Caco-2 (cell line): ENCODE measurements at regions not wholly inside any gene's neighbourhood (a gene's known extent, or its start where the extent isn't known, plus 50 kb on each side); places are given as distances from the start of the nearest gene placed in this dataset.

ENCODE experiments used
- BruUV-seq: library from RNA; stranded (reverse); fragments of 400-500 nt; replicated peaks from 2 replicates; lab custom pipeline; 2021; lab: Mats Ljungman, UMichigan
- CTCF ChIA-PET: fragments of 300-600 bp; sonication (Branson Sonifier 250); formaldehyde crosslinking; loops from one replicate; lab custom pipeline; 2022; ENCODE audit warnings: antibody characterized with exemption; lab: Charles Lee
- POLR2A ChIA-PET: fragments of 300-600 bp; sonication (Branson Sonifier 250); formaldehyde crosslinking; loops from one replicate; lab custom pipeline; 2022; ENCODE audit warnings: antibody characterized with exemption; lab: Charles Lee
- DNase-seq, 2 experiments: peaks; one replicate each; pipeline versions ENCODE4 v3.0.0 to v3.0.0-alpha.2; 2020 to 2022
- H3K27me3 ChIP-seq: replicated peaks from 2 replicates; pipeline ENCODE4 v1.6.0; 2011; ENCODE audit warnings: low read length; ENCODE audit not compliant: control insufficient read depth, insufficient read depth
- H3K36me3 ChIP-seq: 2 replicates; pipeline ENCODE4 v1.5.1; 2011; ENCODE audit warnings: low read length; ENCODE audit not compliant: control insufficient read depth, insufficient read depth
- H3K4me1 ChIP-seq: fragments of 250-450 bp; sonication (Bioruptor Pico); 2 replicates; pipeline ENCODE4 v1.5.1; 2020; ENCODE audit warnings: mild to moderate bottlenecking
- H3K4me3 ChIP-seq: 2 replicates; pipeline ENCODE4 v1.5.1; 2011; ENCODE audit warnings: low read depth, mild to moderate bottlenecking, control low read depth, low read length
- H3K9me3 ChIP-seq: fragments of 250-450 bp; sonication (Bioruptor Pico); 2 replicates; pipeline ENCODE4 v1.5.1; 2020; ENCODE audit warnings: mild to moderate bottlenecking, moderate library complexity
- H3K27ac Mint-ChIP-seq: one replicate; pipeline ENCODE4 v1.8.0; 2022; ENCODE audit warnings: mixed read lengths; ENCODE audit not compliant: unreplicated experiment
- H3K27me3 Mint-ChIP-seq: one replicate; pipeline ENCODE4 v1.8.0; 2022; ENCODE audit warnings: mixed read lengths; ENCODE audit not compliant: insufficient read depth, unreplicated experiment
- H3K36me3 Mint-ChIP-seq: one replicate; pipeline ENCODE4 v1.8.0; 2022; ENCODE audit warnings: mild to moderate bottlenecking, mixed read lengths; ENCODE audit not compliant: insufficient read depth, unreplicated experiment
- H3K4me1 Mint-ChIP-seq: one replicate; pipeline ENCODE4 v1.8.0; 2022; ENCODE audit warnings: low read depth, mixed read lengths; ENCODE audit not compliant: unreplicated experiment
- H3K4me3 Mint-ChIP-seq: one replicate; pipeline ENCODE4 v1.8.0; 2022; ENCODE audit warnings: mild to moderate bottlenecking, moderate library complexity, mixed read lengths; ENCODE audit not compliant: unreplicated experiment
- H3K9me3 Mint-ChIP-seq: one replicate; pipeline ENCODE4 v1.8.0; 2022; ENCODE audit warnings: mixed read lengths; ENCODE audit not compliant: unreplicated experiment
- intact Hi-C: fragments of 100-400 bp; cut with micrococcal nuclease; formaldehyde crosslinking; loops from one replicate; pipeline ENCODE4 v1.10.0; 2022; ENCODE audit not compliant: unreplicated experiment
- TF ChIP-seq, protein P1 (sequence below), 2 experiments: fragments of 200-600 bp in 1 of 2; IDR thresholded peaks; 1 replicate in 1 of 2; 2 replicates in 1 of 2; pipeline versions ENCODE4 v1.5.1 to v1.8.0; 2011 to 2022; ENCODE audit warnings: antibody characterized with exemption in 1 of 2, control low read depth in 1 of 2, inconsistent platforms in 1 of 2, low read depth in 1 of 2, low read length in 1 of 2, mild to moderate bottlenecking in 1 of 2, moderate library complexity in 1 of 2; ENCODE audit not compliant: insufficient read depth in 1 of 2, severe bottlenecking in 1 of 2, unreplicated experiment in 1 of 2

GRCh38 chr13:80059789-80060188 lies 281.1 kb downstream of the SPRY2 start:
- DNase-seq: no peak
- Histone ChIP-seq H3K27me3 (no peaks in the 10 kb centered on the region), H3K4me1 (no peaks in the 10 kb centered on the region), H3K9me3 (peaks cover 11% of the 10 kb centered on the region), H3K36me3 (no peaks in the 10 kb centered on the region), H3K4me3 (no peak overlapping the region)
- BruUV-seq: no TSS peak
- intact Hi-C loops: loop anchor here (10.0 kb wide), 1 partner anchor 385 kb away; no protein-coding TSS in a partner anchor
- Mint-ChIP-seq H3K4me1 (no peaks in the 10 kb centered on the region), H3K27me3 (no peaks in the 10 kb centered on the region), H3K36me3 (no peaks in the 10 kb centered on the region), H3K27ac (no peak overlapping the region), H3K9me3 (peaks cover 23% of the 10 kb centered on the region), H3K4me3 (no peak overlapping the region)
- ChIA-PET POLR2A (no interaction called here), CTCF (no interaction called here)
- TF ChIP-seq, protein P1, sequence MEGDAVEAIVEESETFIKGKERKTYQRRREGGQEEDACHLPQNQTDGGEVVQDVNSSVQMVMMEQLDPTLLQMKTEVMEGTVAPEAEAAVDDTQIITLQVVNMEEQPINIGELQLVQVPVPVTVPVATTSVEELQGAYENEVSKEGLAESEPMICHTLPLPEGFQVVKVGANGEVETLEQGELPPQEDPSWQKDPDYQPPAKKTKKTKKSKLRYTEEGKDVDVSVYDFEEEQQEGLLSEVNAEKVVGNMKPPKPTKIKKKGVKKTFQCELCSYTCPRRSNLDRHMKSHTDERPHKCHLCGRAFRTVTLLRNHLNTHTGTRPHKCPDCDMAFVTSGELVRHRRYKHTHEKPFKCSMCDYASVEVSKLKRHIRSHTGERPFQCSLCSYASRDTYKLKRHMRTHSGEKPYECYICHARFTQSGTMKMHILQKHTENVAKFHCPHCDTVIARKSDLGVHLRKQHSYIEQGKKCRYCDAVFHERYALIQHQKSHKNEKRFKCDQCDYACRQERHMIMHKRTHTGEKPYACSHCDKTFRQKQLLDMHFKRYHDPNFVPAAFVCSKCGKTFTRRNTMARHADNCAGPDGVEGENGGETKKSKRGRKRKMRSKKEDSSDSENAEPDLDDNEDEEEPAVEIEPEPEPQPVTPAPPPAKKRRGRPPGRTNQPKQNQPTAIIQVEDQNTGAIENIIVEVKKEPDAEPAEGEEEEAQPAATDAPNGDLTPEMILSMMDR (IDR thresholded peaks at IDR 0.05; ENCODE audit: insufficient read depth in 1 of 2, low read depth in 1 of 2, low read length in 1 of 2, severe bottlenecking in 1 of 2, unreplicated experiment in 1 of 2): no peak

DNA sequence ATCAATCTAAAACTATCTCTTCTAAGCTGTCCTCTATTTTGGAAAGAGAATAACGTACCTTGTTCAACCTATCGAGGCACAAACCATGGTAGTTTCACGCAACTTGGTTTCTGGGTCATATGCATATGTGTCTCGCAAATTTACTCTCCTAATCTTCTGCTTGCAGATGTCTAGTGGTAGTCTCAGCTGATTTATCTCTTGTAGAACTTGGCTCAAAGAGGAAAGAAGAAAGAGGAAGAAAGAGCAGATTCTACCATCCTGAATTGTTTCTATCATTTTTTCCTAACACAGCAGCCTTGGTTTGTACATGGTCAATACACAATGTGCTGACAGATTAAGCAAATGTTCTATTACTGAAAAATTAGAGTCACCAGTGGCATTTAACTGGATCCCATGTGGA lies 282.3 kb downstream of the SPRY2 start:
- H3K4me1 ChIP-seq: no peaks in the 10 kb centered on the region
- TF ChIP-seq, protein P1 (IDR thresholded peaks at IDR 0.05; ENCODE audit: insufficient read depth in 1 of 2, low read depth in 1 of 2, low read length in 1 of 2, severe bottlenecking in 1 of 2, unreplicated experiment in 1 of 2): no peak
- peaks cover 11% of the 10 kb centered on the region for H3K9me3 ChIP-seq
- Mint-ChIP-seq H3K4me3 (no peak overlapping the region), H3K4me1 (no peaks in the 10 kb centered on the region), H3K36me3 (no peaks in the 10 kb centered on the region), H3K27ac (no peak overlapping the region), H3K27me3 (no peaks in the 10 kb centered on the region), H3K9me3 (peaks cover 23% of the 10 kb centered on the region)
- ChIA-PET CTCF (no interaction called here), POLR2A (no interaction called here)
- no peaks in the 10 kb centered on the region for H3K27me3 ChIP-seq
- H3K36me3 ChIP-seq: no peaks in the 10 kb centered on the region
- no peak for DNase-seq
- no peak overlapping the region for H3K4me3 ChIP-seq
- no TSS peak for BruUV-seq
- intact Hi-C loops: no loop called here

- intact Hi-C loops: no loop called here
- Histone ChIP-seq H3K27me3 (no peaks in the 10 kb centered on the region), H3K4me1 (no peaks in the 10 kb centered on the region), H3K4me3 (no peak overlapping the region), H3K36me3 (no peaks in the 10 kb centered on the region), H3K9me3 (peaks cover 11% of the 10 kb centered on the region)
- ChIA-PET CTCF (interaction anchor here (0.5 kb wide), 1 partner anchor 276 kb away, joined by 3 read pairs; no protein-coding TSS in a partner anchor), POLR2A (no interaction called here)
- no peaks in the 10 kb centered on the region for H3K36me3 Mint-ChIP-seq
- peaks cover 4% of the 10 kb centered on the region for H3K9me3 Mint-ChIP-seq
- TF ChIP-seq, protein P1 (IDR thresholded peaks at IDR 0.05; ENCODE audit: insufficient read depth in 1 of 2, low read depth in 1 of 2, low read length in 1 of 2, severe bottlenecking in 1 of 2, unreplicated experiment in 1 of 2): no peak
- H3K4me3 Mint-ChIP-seq: no peak overlapping the region
- H3K27me3 Mint-ChIP-seq: no peaks in the 10 kb centered on the region
- no peak for DNase-seq
- BruUV-seq: no TSS peak
- no peaks in the 10 kb centered on the region for H3K4me1 Mint-ChIP-seq
- H3K27ac Mint-ChIP-seq: no peak overlapping the region
Measured at GRCh38 chr13:80055847-80056246, 285.1 kb downstream of the SPRY2 start.
